Amniotic epithelial cell (primary cell): ENCODE measurements at regions not wholly inside any gene's neighbourhood (a gene's known extent, or its start where the extent isn't known, plus 50 kb on each side); places are given as distances from the start of the nearest gene placed in this dataset.

ENCODE experiments used
- DNase-seq: peaks from one replicate; pipeline ENCODE4 v3.0.0-alpha.2; 2010; ENCODE audit warnings: low read depth

GRCh38 chr2:66691031-66691965, 256.4 kb downstream of the MEIS1 start:
- peak; percentile 8 for DNase-seq

- DNase-seq: no peak
Measured at GRCh38 chr2:66692521-66693054, 257.7 kb downstream of the MEIS1 start.

GRCh38 chr2:66693076-66693965, 258.4 kb downstream of the MEIS1 start:
- peak; percentile 17 for DNase-seq

- no peak for DNase-seq
Measured at GRCh38 chr2:66694087-66694860, 259.3 kb downstream of the MEIS1 start.

GRCh38 chr2:66695226-66695735, 260.4 kb downstream of the MEIS1 start:
- no peak for DNase-seq

- no peak for DNase-seq
Measured at GRCh38 chr2:66696374-66696773, 261.4 kb downstream of the MEIS1 start.

- no peak for DNase-seq
Measured at GRCh38 chr2:66696886-66697285, 262.0 kb downstream of the MEIS1 start.

- DNase-seq: no peak
Measured at GRCh38 chr2:66697366-66697765, 262.4 kb downstream of the MEIS1 start.

- no peak for DNase-seq
Measured at GRCh38 chr2:66698091-66698490, 263.2 kb downstream of the MEIS1 start.

GRCh38 chr2:66698576-66699239, 263.8 kb downstream of the MEIS1 start:
- no peak for DNase-seq

GRCh38 chr2:66699416-66699792, 264.5 kb downstream of the MEIS1 start:
- no peak for DNase-seq

GRCh38 chr2:66699793-66700676, 265.1 kb downstream of the MEIS1 start:
- DNase-seq: no peak

- DNase-seq: no peak
Measured at GRCh38 chr2:66700677-66701066, 265.7 kb downstream of the MEIS1 start.

GRCh38 chr2:66701251-66701650, 266.3 kb downstream of the MEIS1 start:
- DNase-seq: no peak

GRCh38 chr2:66701656-66702055, 266.7 kb downstream of the MEIS1 start:
- DNase-seq: no peak

- peak; percentile 58 for DNase-seq
Measured at GRCh38 chr2:66702301-66702700, 267.4 kb downstream of the MEIS1 start.

- no peak for DNase-seq
Measured at GRCh38 chr2:66704786-66705185, 269.9 kb downstream of the MEIS1 start.

GRCh38 chr2:66714610-66715009, 279.7 kb downstream of the MEIS1 start:
- no peak for DNase-seq

GRCh38 chr2:66717218-66717905, 282.4 kb downstream of the MEIS1 start:
- no peak for DNase-seq
